ENCODE measurements at regions not wholly inside any gene's neighbourhood (a gene's known extent, or its start where the extent isn't known, plus 50 kb on each side); places are given as distances from the start of the nearest gene placed in this dataset.
"Not testable (repeated sequence)": the region's sequence is repeated elsewhere in the genome, so short reads cannot be mapped to it uniquely, and the experiment has no call there.

DNA sequence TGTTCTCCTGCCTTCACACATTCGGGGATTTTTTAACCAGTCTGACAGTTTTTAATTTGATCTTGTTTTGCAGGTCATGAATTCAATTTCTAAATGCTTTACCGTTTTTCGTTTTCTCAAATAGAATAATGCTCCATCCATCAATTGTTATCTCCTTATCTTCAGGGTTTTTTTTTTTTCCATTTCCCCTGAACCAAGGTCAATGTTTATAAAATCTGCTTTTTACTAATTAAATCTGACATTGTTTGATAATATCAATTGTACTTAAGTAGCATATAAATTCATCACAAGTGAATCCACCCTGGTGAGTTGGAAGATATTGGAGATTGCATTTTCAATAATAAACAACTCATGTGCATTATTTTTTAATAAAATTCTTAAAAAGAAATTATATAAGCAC, 2004.6 kb upstream of the WWC1 start:
- Histone ChIP-seq H3K4me2 (ENCODE audit: low read length) (no peak overlapping the region), H3K27ac (ENCODE audit: low read length) (no peak overlapping the region), H3K4me3 (ENCODE audit: low read length) (no peak overlapping the region), H3K79me2 (replicated peaks; ENCODE audit: insufficient read depth, low read length) (no peaks in the 10 kb centered on the region), H3F3A (ENCODE audit: insufficient read depth, low read length, poor library complexity, severe bottlenecking) (no peaks in the 10 kb centered on the region), H3K9ac (ENCODE audit: low read length) (no peak overlapping the region), H3K9me2 (ENCODE audit: insufficient read depth, low read length) (no peaks in the 10 kb centered on the region), H2AFZ (ENCODE audit: low read depth, low read length) (no peak overlapping the region), H3K27me3 (ENCODE audit: insufficient read depth, low read depth, low read length) (no peaks in the 10 kb centered on the region), H3K36me3 (ENCODE audit: insufficient read depth, low read length) (no peaks in the 10 kb centered on the region), H4K20me1 (ENCODE audit: insufficient read depth) (no peaks in the 10 kb centered on the region), H3K9me3 (ENCODE audit: low read length) (no peaks in the 10 kb centered on the region)
- TF ChIP-seq EP300 (conservative IDR thresholded peaks at IDR 0.05; ENCODE audit: poor library complexity, severe bottlenecking) (no peak), POLR2AphosphoS5 (IDR thresholded peaks at IDR 0.05) (no peak), SMC3 (conservative IDR thresholded peaks at IDR 0.05; ENCODE audit: poor library complexity) (no peak), EZH2 (IDR thresholded peaks at IDR 0.05; ENCODE audit: borderline replicate concordance, insufficient read depth, low read length, poor library complexity, severe bottlenecking) (no peak), REST (IDR thresholded peaks at IDR 0.05; ENCODE audit: borderline replicate concordance) (no peak)
- TF ChIP-seq, protein P1, sequence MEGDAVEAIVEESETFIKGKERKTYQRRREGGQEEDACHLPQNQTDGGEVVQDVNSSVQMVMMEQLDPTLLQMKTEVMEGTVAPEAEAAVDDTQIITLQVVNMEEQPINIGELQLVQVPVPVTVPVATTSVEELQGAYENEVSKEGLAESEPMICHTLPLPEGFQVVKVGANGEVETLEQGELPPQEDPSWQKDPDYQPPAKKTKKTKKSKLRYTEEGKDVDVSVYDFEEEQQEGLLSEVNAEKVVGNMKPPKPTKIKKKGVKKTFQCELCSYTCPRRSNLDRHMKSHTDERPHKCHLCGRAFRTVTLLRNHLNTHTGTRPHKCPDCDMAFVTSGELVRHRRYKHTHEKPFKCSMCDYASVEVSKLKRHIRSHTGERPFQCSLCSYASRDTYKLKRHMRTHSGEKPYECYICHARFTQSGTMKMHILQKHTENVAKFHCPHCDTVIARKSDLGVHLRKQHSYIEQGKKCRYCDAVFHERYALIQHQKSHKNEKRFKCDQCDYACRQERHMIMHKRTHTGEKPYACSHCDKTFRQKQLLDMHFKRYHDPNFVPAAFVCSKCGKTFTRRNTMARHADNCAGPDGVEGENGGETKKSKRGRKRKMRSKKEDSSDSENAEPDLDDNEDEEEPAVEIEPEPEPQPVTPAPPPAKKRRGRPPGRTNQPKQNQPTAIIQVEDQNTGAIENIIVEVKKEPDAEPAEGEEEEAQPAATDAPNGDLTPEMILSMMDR (IDR thresholded peaks at IDR 0.05; ENCODE audit: poor library complexity, severe bottlenecking), result no peak

GRCh38 chr5:166287866-166288265, 2003.6 kb upstream of the WWC1 start:
- no peaks in the 10 kb centered on the region for H3K36me3 ChIP-seq (ENCODE audit: insufficient read depth, low read length)
- TF ChIP-seq RAD21 (conservative IDR thresholded peaks at IDR 0.05), result no peak
- no peak for TF ChIP-seq REST (IDR thresholded peaks at IDR 0.05; ENCODE audit: borderline replicate concordance)
- no peak for TF ChIP-seq SMC3 (conservative IDR thresholded peaks at IDR 0.05; ENCODE audit: poor library complexity)
- no peak for TF ChIP-seq POLR2AphosphoS5 (IDR thresholded peaks at IDR 0.05)
- no peak for TF ChIP-seq MXI1 (conservative IDR thresholded peaks at IDR 0.05; ENCODE audit: poor library complexity, severe bottlenecking)
- no peak for TF ChIP-seq TAF1 (IDR thresholded peaks at IDR 0.05; ENCODE audit: low read depth)
- TF ChIP-seq, protein P1 (IDR thresholded peaks at IDR 0.05; ENCODE audit: poor library complexity, severe bottlenecking), result no peak
- no peak for TF ChIP-seq EP300 (conservative IDR thresholded peaks at IDR 0.05; ENCODE audit: poor library complexity, severe bottlenecking)
- no peak for TF ChIP-seq EZH2 (IDR thresholded peaks at IDR 0.05; ENCODE audit: borderline replicate concordance, insufficient read depth, low read length, poor library complexity, severe bottlenecking)
- no peaks in the 10 kb centered on the region for H3K9me2 ChIP-seq (ENCODE audit: insufficient read depth, low read length)
- H3K27ac ChIP-seq (ENCODE audit: low read length), result no peak overlapping the region
- no peaks in the 10 kb centered on the region for H3K79me2 ChIP-seq (replicated peaks; ENCODE audit: insufficient read depth, low read length)
- H3K4me3 ChIP-seq (ENCODE audit: low read length), result no peak overlapping the region
- H3F3A ChIP-seq (ENCODE audit: insufficient read depth, low read length, poor library complexity, severe bottlenecking), result no peaks in the 10 kb centered on the region
- no peaks in the 10 kb centered on the region for H3K27me3 ChIP-seq (ENCODE audit: insufficient read depth, low read depth, low read length)
- H2AFZ ChIP-seq (ENCODE audit: low read depth, low read length), result no peak overlapping the region
- H3K9me3 ChIP-seq (ENCODE audit: low read length), result no peaks in the 10 kb centered on the region
- no peaks in the 10 kb centered on the region for H4K20me1 ChIP-seq (ENCODE audit: insufficient read depth)
- H3K4me2 ChIP-seq (ENCODE audit: low read length), result no peak overlapping the region
- H3K9ac ChIP-seq (ENCODE audit: low read length), result no peak overlapping the region

- not testable (repeated sequence) for H3K9me2 ChIP-seq (ENCODE audit: insufficient read depth, low read length); H3K9ac ChIP-seq (ENCODE audit: low read length); H3K36me3 ChIP-seq (ENCODE audit: insufficient read depth, low read length); H3F3A ChIP-seq (ENCODE audit: insufficient read depth, low read length, poor library complexity, severe bottlenecking); H3K9me3 ChIP-seq (ENCODE audit: low read length); H4K20me1 ChIP-seq (ENCODE audit: insufficient read depth); H3K27me3 ChIP-seq (ENCODE audit: insufficient read depth, low read depth, low read length); H3K27ac ChIP-seq (ENCODE audit: low read length); H3K4me2 ChIP-seq (ENCODE audit: low read length); H3K4me3 ChIP-seq (ENCODE audit: low read length); H3K79me2 ChIP-seq (replicated peaks; ENCODE audit: insufficient read depth, low read length); H2AFZ ChIP-seq (ENCODE audit: low read depth, low read length)
Observed at GRCh38 chr5:166291800-166292199, 1999.6 kb upstream of the WWC1 start.
